ENCODE measurements at regions not wholly inside any gene's neighbourhood (a gene's known extent, or its start where the extent isn't known, plus 50 kb on each side); places are given as distances from the start of the nearest gene placed in this dataset.

DNA sequence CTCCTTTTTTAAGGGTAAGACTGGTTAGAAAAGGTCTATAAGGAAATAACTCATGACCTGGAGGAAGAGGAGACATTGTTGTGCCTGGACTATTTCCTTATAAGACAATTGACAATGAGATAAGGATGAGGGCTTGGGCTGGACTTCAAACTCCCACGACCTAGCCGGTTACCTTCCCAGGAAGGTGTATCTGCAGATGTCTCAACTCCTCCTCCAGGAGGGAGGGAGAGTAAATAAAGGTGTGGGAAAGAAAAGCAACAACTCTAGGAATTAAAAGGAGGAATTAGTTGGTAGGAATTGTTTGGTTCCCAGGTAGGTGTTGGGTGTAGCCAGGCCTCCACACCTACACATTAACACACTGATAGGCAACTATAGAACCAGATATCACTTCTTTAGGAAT, 97.8 kb upstream of the TBL1XR1 start:
- H3K27me3 ChIP-seq (replicated peaks; ENCODE audit: insufficient read depth, low read length): no peaks in the 10 kb centered on the region
- H3K27ac ChIP-seq (ENCODE audit: low read length): no peak overlapping the region
- H3K9me2 ChIP-seq (replicated peaks; ENCODE audit: insufficient read depth, low read length): no peaks in the 10 kb centered on the region
- no peaks in the 10 kb centered on the region for H4K20me1 ChIP-seq (ENCODE audit: insufficient read depth, low read length)
- H3K9me3 ChIP-seq (replicated peaks; ENCODE audit: insufficient read depth, low read length): no peaks in the 10 kb centered on the region
- H3K4me1 ChIP-seq (ENCODE audit: low read length): no peaks in the 10 kb centered on the region
- H3K4me2 ChIP-seq (ENCODE audit: low read depth, low read length): no peak overlapping the region
- no peaks in the 10 kb centered on the region for H3K79me2 ChIP-seq (ENCODE audit: low read length)
- no peak overlapping the region for H3K9ac ChIP-seq (ENCODE audit: low read length)
- H3K36me3 ChIP-seq (replicated peaks; ENCODE audit: insufficient read depth, low read length): no peaks in the 10 kb centered on the region
- no peak for DNase-seq
- TF ChIP-seq EZH2 (optimal IDR thresholded peaks at IDR 0.05; ENCODE audit: low read depth, low read length) (no peak), EZH2phosphoT487 (IDR thresholded peaks at IDR 0.05; ENCODE audit: low read length) (no peak)
- TF ChIP-seq, protein P1, sequence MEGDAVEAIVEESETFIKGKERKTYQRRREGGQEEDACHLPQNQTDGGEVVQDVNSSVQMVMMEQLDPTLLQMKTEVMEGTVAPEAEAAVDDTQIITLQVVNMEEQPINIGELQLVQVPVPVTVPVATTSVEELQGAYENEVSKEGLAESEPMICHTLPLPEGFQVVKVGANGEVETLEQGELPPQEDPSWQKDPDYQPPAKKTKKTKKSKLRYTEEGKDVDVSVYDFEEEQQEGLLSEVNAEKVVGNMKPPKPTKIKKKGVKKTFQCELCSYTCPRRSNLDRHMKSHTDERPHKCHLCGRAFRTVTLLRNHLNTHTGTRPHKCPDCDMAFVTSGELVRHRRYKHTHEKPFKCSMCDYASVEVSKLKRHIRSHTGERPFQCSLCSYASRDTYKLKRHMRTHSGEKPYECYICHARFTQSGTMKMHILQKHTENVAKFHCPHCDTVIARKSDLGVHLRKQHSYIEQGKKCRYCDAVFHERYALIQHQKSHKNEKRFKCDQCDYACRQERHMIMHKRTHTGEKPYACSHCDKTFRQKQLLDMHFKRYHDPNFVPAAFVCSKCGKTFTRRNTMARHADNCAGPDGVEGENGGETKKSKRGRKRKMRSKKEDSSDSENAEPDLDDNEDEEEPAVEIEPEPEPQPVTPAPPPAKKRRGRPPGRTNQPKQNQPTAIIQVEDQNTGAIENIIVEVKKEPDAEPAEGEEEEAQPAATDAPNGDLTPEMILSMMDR (IDR thresholded peaks at IDR 0.05; ENCODE audit: low read length): no peak
- H3K4me3 ChIP-seq (ENCODE audit: low read length): no peak overlapping the region
- H3F3A ChIP-seq (ENCODE audit: insufficient read depth, low read length): no peaks in the 10 kb centered on the region
- H2AFZ ChIP-seq (ENCODE audit: low read length): no peak overlapping the region

DNA sequence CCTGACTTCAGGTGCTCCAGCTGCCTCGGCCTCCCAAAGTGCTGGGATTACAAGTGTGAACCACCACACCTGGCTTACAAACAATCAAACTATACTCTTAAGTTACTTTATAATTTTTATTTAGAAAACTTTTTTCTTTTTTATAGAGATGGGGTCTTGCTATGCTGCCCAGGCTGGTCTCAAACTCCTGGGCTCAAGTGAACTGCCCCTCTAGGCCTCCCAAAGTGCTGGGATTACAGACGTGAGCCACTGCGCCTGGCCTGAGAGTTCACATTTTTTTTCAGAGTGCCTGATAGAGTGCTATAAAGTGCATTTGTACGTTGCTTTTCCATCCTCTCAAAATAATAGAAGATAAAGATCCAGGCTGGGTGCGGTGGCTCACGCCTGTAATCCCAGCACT, 102.0 kb upstream of the TBL1XR1 start:
- Histone ChIP-seq H3K4me1 (ENCODE audit: low read length) (no peaks in the 10 kb centered on the region), H3K36me3 (replicated peaks; ENCODE audit: insufficient read depth, low read length) (no peaks in the 10 kb centered on the region), H4K20me1 (ENCODE audit: insufficient read depth, low read length) (no peaks in the 10 kb centered on the region), H3K9ac (ENCODE audit: low read length) (no peak overlapping the region), H3K27ac (ENCODE audit: low read length) (no peak overlapping the region), H3K9me3 (replicated peaks; ENCODE audit: insufficient read depth, low read length) (no peaks in the 10 kb centered on the region), H2AFZ (ENCODE audit: low read length) (no peak overlapping the region), H3F3A (ENCODE audit: insufficient read depth, low read length) (no peaks in the 10 kb centered on the region), H3K4me2 (ENCODE audit: low read depth, low read length) (no peak overlapping the region), H3K79me2 (ENCODE audit: low read length) (no peaks in the 10 kb centered on the region), H3K27me3 (replicated peaks; ENCODE audit: insufficient read depth, low read length) (no peaks in the 10 kb centered on the region), H3K4me3 (ENCODE audit: low read length) (no peak overlapping the region), H3K9me2 (replicated peaks; ENCODE audit: insufficient read depth, low read length) (no peaks in the 10 kb centered on the region)
- DNase-seq: no peak
- TF ChIP-seq EZH2phosphoT487 (IDR thresholded peaks at IDR 0.05; ENCODE audit: low read length) (no peak), EZH2 (optimal IDR thresholded peaks at IDR 0.05; ENCODE audit: low read depth, low read length) (no peak)
- TF ChIP-seq, protein P1 (IDR thresholded peaks at IDR 0.05; ENCODE audit: low read length): no peak

DNA sequence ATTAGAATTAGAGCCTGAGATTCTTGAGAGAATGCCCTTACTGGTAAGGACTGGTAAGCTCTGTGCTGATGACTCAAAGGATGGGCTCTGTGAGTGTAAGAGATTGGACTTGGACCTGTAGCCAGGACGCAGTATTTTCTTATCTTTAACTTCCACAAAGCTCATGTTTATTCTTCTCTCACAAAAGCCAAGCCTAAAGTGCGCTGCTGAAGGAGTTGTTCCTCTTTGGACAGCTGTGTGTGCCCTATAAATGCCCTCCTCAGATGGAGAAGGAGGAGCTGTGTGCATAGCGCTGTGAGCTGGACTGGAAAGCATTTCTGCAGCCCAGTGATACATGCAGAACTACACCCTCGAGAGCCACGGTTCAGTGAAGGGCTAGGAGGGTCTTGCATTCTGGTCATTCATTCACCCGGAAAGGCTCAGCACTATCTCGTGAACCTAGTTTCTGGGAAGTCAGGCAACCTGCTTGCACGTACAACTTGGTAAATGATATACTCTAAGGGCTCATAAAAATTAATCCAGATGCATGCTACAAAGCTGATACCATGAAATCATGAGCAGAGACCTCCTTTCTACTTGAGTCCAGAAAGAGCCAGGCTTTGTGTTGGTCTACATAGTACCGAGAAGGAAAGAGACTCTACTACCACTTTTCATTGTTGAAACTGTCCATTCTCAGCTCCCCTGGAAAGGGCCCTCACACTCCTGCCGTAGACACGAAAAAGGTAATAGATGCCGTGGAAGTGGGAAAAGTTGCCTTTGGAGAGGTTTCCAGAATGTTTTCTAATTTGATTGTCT, 103.0 kb upstream of the TBL1XR1 start:
- Histone ChIP-seq H3K9me3 (replicated peaks; ENCODE audit: insufficient read depth, low read length) (no peaks in the 10 kb centered on the region), H3K27ac (ENCODE audit: low read length) (no peak overlapping the region), H3K27me3 (replicated peaks; ENCODE audit: insufficient read depth, low read length) (no peaks in the 10 kb centered on the region), H3K4me2 (ENCODE audit: low read depth, low read length) (no peak overlapping the region), H3K4me3 (ENCODE audit: low read length) (no peak overlapping the region), H3K9me2 (replicated peaks; ENCODE audit: insufficient read depth, low read length) (no peaks in the 10 kb centered on the region), H3K79me2 (ENCODE audit: low read length) (no peaks in the 10 kb centered on the region), H3K4me1 (ENCODE audit: low read length) (peaks cover 3% of the 10 kb centered on the region; the same call in 1 of the 2 replicates), H4K20me1 (ENCODE audit: insufficient read depth, low read length) (no peaks in the 10 kb centered on the region), H3K9ac (ENCODE audit: low read length) (no peak overlapping the region), H2AFZ (ENCODE audit: low read length) (no peak overlapping the region), H3K36me3 (replicated peaks; ENCODE audit: insufficient read depth, low read length) (no peaks in the 10 kb centered on the region), H3F3A (ENCODE audit: insufficient read depth, low read length) (no peaks in the 10 kb centered on the region)
- TF ChIP-seq EZH2 (optimal IDR thresholded peaks at IDR 0.05; ENCODE audit: low read depth, low read length) (no peak), EZH2phosphoT487 (IDR thresholded peaks at IDR 0.05; ENCODE audit: low read length) (no peak)
- TF ChIP-seq, protein P1 (IDR thresholded peaks at IDR 0.05; ENCODE audit: low read length): no peak
- DNase-seq: no peak

Data from MM.1S (cell line).